RWPE2 (cell line): ENCODE measurements at regions not wholly inside any gene's neighbourhood (a gene's known extent, or its start where the extent isn't known, plus 50 kb on each side); places are given as distances from the start of the nearest gene placed in this dataset.

Experiments
- ATAC-seq: fragments of 200-7000 bp; cut with Tn5 transposase; 3 replicates; pipeline ENCODE4 v1.9.1; 2021; ENCODE audit warnings: low read depth
- DNase-seq: peaks from one replicate; pipeline ENCODE4 v3.0.0-alpha.2; 2020; ENCODE audit warnings: low spot score
- H3K27ac ChIP-seq: fragments of 450-650 bp; 2 replicates; pipeline ENCODE4 v1.5.1; 2017; ENCODE audit warnings: mild to moderate bottlenecking; ENCODE audit not compliant: poor library complexity, severe bottlenecking
- H3K27me3 ChIP-seq: fragments of 250-450 bp; sonication (Bioruptor Pico); 2 replicates; pipeline ENCODE4 v1.5.1; 2021; ENCODE audit warnings: mild to moderate bottlenecking, moderate library complexity; ENCODE audit not compliant: insufficient read depth, poor library complexity, severe bottlenecking
- H3K36me3 ChIP-seq: fragments of 250-450 bp; sonication (Bioruptor Pico); 2 replicates; pipeline ENCODE4 v1.5.1; 2020; ENCODE audit warnings: low read depth, mild to moderate bottlenecking, moderate library complexity
- H3K4me1 ChIP-seq: fragments of 250-450 bp; sonication (Bioruptor Pico); 2 replicates; pipeline ENCODE4 v1.5.1; 2021; ENCODE audit warnings: mild to moderate bottlenecking, moderate library complexity; ENCODE audit not compliant: insufficient read depth, poor library complexity, severe bottlenecking
- H3K4me3 ChIP-seq: fragments of 250-450 bp; sonication (Bioruptor Pico); 2 replicates; pipeline ENCODE4 v1.5.1; 2021; ENCODE audit warnings: mild to moderate bottlenecking, moderate library complexity; ENCODE audit not compliant: severe bottlenecking
- H3K9me3 ChIP-seq: fragments of 250-450 bp; sonication (Bioruptor Pico); 2 replicates; pipeline ENCODE4 v1.5.1; 2021; ENCODE audit warnings: mild to moderate bottlenecking, moderate library complexity; ENCODE audit not compliant: severe bottlenecking
- CTCF ChIP-seq: fragments of 450-650 bp; IDR thresholded peaks from one replicate; pipeline ENCODE4 v1.5.1; 2017; ENCODE audit warnings: mild to moderate bottlenecking, moderate library complexity; ENCODE audit not compliant: poor library complexity, severe bottlenecking

DNA sequence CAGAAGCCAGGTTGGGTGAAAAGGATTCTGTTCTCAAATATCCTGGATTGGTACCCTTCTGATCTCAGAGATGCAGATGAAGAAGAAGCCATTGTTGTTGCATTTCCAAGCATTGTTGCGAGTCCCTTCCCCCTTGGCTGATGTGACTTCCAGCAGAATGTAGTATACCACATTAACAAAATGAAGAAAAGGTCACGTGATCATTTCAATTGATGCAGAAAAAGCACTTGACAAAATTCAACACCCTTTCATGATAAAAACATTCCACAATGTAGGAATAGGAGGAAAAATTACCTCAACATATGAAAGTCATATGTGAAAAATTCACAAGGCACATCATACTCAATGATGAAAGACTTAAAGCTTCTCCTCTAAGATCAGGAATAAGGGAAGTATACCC, 181.9 kb upstream of the PFN2 start:
- TF ChIP-seq CTCF, result no peak
- DNase-seq, result no peak

DNA sequence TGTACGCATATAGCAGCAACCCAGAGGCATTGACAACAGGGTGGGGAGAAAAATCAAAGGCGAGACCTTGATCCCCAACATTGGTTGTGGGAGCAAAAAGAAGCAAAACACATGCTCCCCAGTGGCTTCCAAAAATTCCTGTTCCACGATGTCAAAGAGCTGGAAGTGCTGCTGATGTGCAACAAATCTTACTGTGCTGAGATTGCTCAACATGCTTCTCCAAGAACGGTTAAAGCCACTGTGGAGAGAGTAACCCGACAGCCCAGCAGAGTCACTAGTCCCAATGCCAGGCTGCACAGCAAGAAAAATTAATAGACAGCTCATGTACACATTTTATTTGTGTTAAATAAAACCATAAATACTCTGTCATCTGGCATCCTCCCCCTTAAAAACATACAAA, 179.9 kb upstream of the PFN2 start:
- no peak for ATAC-seq
- DNase-seq, result no peak
- no peaks in the 10 kb centered on the region for H3K36me3 ChIP-seq
- no peak overlapping the region for H3K27ac ChIP-seq
- no peak overlapping the region for H3K4me3 ChIP-seq
- H3K9me3 ChIP-seq, result no peaks in the 10 kb centered on the region
- TF ChIP-seq CTCF, result no peak
- H3K27me3 ChIP-seq, result no peaks in the 10 kb centered on the region
- peaks cover 32% of the 10 kb centered on the region for H3K4me1 ChIP-seq

More for the DNA sequence above, 181.9 kb upstream of the PFN2 start:
- Histone ChIP-seq H3K27me3 (no peaks in the 10 kb centered on the region), H3K36me3 (no peaks in the 10 kb centered on the region), H3K9me3 (no peaks in the 10 kb centered on the region), H3K4me1 (peaks cover 24% of the 10 kb centered on the region), H3K4me3 (no peak overlapping the region), H3K27ac (no peak overlapping the region)
- no peak for ATAC-seq

DNA sequence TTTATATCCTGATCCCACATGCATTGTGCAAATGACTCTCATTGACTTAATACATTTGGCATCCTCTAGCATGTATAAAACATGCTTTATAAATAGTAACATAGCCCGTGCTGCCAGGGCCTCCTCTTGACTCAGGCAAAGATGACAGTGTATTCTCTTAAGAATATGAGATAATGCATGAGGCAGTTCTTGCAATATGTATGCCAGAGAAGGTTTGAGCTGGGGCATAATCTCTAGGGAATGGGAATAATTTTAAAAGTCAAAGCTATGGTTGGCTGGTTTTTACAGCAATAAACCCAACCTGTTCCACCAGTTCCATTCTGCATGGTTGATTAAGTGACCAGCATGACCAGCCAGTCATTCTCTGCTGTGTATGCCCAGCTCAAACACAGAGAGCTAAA, 179.0 kb upstream of the PFN2 start:
- peak; percentile 54; the same call in 2 of the 3 replicates for ATAC-seq
- no peak for DNase-seq
- Histone ChIP-seq H3K4me1 (peaks cover 32% of the 10 kb centered on the region), H3K9me3 (no peaks in the 10 kb centered on the region), H3K27ac (peak overlapping the region; percentile 95), H3K4me3 (no peak overlapping the region), H3K27me3 (no peaks in the 10 kb centered on the region), H3K36me3 (no peaks in the 10 kb centered on the region)
- TF ChIP-seq CTCF, result no peak

GRCh38 chr3:150148227-150148626, 177.5 kb upstream of the PFN2 start:
- Histone ChIP-seq H3K9me3 (no peaks in the 10 kb centered on the region), H3K36me3 (no peaks in the 10 kb centered on the region), H3K4me1 (peaks cover 32% of the 10 kb centered on the region), H3K27ac (peak overlapping the region; percentile 95), H3K27me3 (no peaks in the 10 kb centered on the region), H3K4me3 (no peak overlapping the region)
- TF ChIP-seq CTCF, result no peak
- ATAC-seq, result no peak
- no peak for DNase-seq

DNA sequence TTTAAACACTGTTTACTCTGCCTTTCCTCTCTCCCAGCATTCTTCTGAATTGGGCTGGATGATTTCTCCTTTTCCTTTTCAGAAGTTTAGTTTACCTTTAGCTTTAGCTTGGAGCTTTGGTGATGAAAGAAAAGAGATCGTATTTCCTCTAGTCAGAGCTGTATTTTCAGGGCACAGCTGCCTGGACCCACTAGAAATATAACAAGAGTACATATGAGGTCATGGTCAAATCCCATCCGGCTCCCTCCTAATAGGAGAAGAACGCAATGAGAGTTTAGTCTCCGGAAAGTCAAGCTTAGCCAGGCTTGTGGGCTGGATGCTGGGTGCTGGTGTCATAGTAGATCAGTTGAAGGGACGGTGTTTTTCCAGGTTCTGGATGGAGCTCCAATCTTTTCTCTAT, 177.1 kb upstream of the PFN2 start:
- Histone ChIP-seq H3K4me1 (peaks cover 32% of the 10 kb centered on the region), H3K27ac (peak overlapping the region; percentile 95), H3K9me3 (no peaks in the 10 kb centered on the region), H3K4me3 (no peak overlapping the region), H3K36me3 (no peaks in the 10 kb centered on the region), H3K27me3 (no peaks in the 10 kb centered on the region)
- no peak for DNase-seq
- peak; percentile 69 for ATAC-seq
- TF ChIP-seq CTCF, result no peak
